Neural progenitor cell (in vitro differentiated cells): ENCODE measurements at regions not wholly inside any gene's neighbourhood (a gene's known extent, or its start where the extent isn't known, plus 50 kb on each side); places are given as distances from the start of the nearest gene placed in this dataset.

Source experiments
- CTCF ChIP-seq: fragments of 200-600 bp; sonication (generic); IDR thresholded peaks from 2 replicates; pipeline ENCODE4 v1.5.1; 2017; ENCODE audit warnings: antibody characterized with exemption, mild to moderate bottlenecking
- EZH2 ChIP-seq: fragments of 200-600 bp; sonication (generic); IDR thresholded peaks from 2 replicates; pipeline ENCODE4 v1.6.1; 2017; ENCODE audit warnings: antibody characterized with exemption, mild to moderate bottlenecking, moderate library complexity
- EZH2phosphoT487 ChIP-seq: fragments of 200-600 bp; sonication (generic); IDR thresholded peaks from 2 replicates; pipeline ENCODE4 v1.6.1; 2017; ENCODE audit warnings: antibody characterized with exemption

GRCh38 chr3:168419091-168419490 lies 323.4 kb upstream of the GOLIM4 start:
- TF ChIP-seq CTCF (no peak), EZH2 (no peak), EZH2phosphoT487 (no peak)
